Ovary (tissue), 3 donors: ENCODE measurements at regions not wholly inside any gene's neighbourhood (a gene's known extent, or its start where the extent isn't known, plus 50 kb on each side); places are given as distances from the start of the nearest gene placed in this dataset.

ENCODE experiments used
- POLR2A ChIP-seq: fragments of 450-650 bp; IDR thresholded peaks from one replicate; pipeline ENCODE4 v1.6.1; 2017; ENCODE audit warnings: antibody characterized with exemption, mild to moderate bottlenecking, moderate library complexity
- TF ChIP-seq, protein P1 (sequence below), 3 donors: fragments of 450-650 bp in 2 of 3; fragments of 200-600 bp in 1 of 3; IDR thresholded peaks; one replicate each; pipeline versions ENCODE4 v1.5.1 to v1.8.0; 2016 to 2022; ENCODE audit warnings: antibody characterized with exemption in 3 of 3, mild to moderate bottlenecking in 1 of 3
- donor health status: DM: no; HTN: no; CAD: no.

DNA sequence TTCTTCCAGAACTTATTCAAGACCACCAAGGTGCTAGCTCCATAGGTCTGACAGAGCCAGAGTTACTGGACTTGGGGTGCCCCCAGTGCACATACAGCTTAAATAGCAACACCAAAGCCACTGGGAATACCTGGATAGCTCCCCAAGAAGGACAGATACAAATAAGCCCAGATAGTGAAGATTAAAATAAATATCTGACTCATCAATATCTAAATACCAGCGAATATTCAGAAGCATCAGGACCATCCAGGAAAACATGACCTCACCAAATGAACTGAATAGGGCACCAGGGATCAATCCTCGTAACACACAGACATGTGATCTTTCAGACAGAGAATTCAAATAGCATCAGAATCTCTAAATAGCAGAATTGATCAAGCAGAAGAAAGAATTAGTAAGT lies 931.6 kb downstream of the OTOL1 start:
- no peak for TF ChIP-seq POLR2A
- TF ChIP-seq, protein P1, sequence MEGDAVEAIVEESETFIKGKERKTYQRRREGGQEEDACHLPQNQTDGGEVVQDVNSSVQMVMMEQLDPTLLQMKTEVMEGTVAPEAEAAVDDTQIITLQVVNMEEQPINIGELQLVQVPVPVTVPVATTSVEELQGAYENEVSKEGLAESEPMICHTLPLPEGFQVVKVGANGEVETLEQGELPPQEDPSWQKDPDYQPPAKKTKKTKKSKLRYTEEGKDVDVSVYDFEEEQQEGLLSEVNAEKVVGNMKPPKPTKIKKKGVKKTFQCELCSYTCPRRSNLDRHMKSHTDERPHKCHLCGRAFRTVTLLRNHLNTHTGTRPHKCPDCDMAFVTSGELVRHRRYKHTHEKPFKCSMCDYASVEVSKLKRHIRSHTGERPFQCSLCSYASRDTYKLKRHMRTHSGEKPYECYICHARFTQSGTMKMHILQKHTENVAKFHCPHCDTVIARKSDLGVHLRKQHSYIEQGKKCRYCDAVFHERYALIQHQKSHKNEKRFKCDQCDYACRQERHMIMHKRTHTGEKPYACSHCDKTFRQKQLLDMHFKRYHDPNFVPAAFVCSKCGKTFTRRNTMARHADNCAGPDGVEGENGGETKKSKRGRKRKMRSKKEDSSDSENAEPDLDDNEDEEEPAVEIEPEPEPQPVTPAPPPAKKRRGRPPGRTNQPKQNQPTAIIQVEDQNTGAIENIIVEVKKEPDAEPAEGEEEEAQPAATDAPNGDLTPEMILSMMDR (IDR thresholded peaks at IDR 0.05): no peak
